ENCODE measurements at regions not wholly inside any gene's neighbourhood (a gene's known extent, or its start where the extent isn't known, plus 50 kb on each side); places are given as distances from the start of the nearest gene placed in this dataset.

GRCh38 chr4:187467224-187467623 is 528.3 kb upstream of the ZFP42 start:
- DNase-seq (ENCODE audit: insufficient read length, low spot score): no peak
- FAIRE-seq: no peak
- no peak for TF ChIP-seq CTCF (IDR thresholded peaks at IDR 0.05; ENCODE audit: insufficient read depth, missing control alignments)

- DNase-seq (ENCODE audit: insufficient read length, low spot score): no peak
- FAIRE-seq: no peak
- no peak for TF ChIP-seq CTCF (IDR thresholded peaks at IDR 0.05; ENCODE audit: insufficient read depth, missing control alignments)
Observed at GRCh38 chr4:187469627-187470026, 525.9 kb upstream of the ZFP42 start.

- DNase-seq (ENCODE audit: insufficient read length, low spot score) (no peak), FAIRE-seq (no peak)
- TF ChIP-seq CTCF (IDR thresholded peaks at IDR 0.05; ENCODE audit: insufficient read depth, missing control alignments): no peak
Observed at GRCh38 chr4:187470061-187470460, 525.5 kb upstream of the ZFP42 start.

DNA sequence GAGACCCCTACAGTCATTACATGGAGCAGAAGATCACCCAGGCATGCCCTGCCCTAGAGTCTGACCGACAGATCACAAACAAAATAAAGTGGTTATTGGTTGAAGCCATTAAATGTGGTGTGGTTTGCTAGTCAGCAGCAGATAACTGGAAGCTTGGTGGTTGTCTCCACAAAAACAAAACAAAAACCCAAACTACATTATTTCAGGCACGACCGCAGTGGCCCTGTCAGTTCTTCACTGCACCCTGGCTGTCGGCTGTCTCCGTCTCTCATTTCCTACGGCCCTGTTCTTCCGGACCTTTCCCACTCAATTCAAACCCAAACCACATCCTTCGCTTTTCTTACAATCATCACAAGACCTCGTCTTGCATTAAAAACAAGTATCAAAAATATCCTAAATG is 521.3 kb upstream of the ZFP42 start:
- TF ChIP-seq CTCF (IDR thresholded peaks at IDR 0.05; ENCODE audit: insufficient read depth, missing control alignments): no peak
- FAIRE-seq (no peak), DNase-seq (ENCODE audit: insufficient read length, low spot score) (no peak)

GRCh38 chr4:187475901-187476300 is 519.7 kb upstream of the ZFP42 start:
- TF ChIP-seq CTCF (IDR thresholded peaks at IDR 0.05; ENCODE audit: insufficient read depth, missing control alignments): no peak
- DNase-seq (ENCODE audit: insufficient read length, low spot score): no peak
- FAIRE-seq: no peak

- DNase-seq (ENCODE audit: insufficient read length, low spot score): no peak
- TF ChIP-seq CTCF (IDR thresholded peaks at IDR 0.05; ENCODE audit: insufficient read depth, missing control alignments): no peak
- no peak for FAIRE-seq
Observed at GRCh38 chr4:187477224-187477623, 518.3 kb upstream of the ZFP42 start.

DNA sequence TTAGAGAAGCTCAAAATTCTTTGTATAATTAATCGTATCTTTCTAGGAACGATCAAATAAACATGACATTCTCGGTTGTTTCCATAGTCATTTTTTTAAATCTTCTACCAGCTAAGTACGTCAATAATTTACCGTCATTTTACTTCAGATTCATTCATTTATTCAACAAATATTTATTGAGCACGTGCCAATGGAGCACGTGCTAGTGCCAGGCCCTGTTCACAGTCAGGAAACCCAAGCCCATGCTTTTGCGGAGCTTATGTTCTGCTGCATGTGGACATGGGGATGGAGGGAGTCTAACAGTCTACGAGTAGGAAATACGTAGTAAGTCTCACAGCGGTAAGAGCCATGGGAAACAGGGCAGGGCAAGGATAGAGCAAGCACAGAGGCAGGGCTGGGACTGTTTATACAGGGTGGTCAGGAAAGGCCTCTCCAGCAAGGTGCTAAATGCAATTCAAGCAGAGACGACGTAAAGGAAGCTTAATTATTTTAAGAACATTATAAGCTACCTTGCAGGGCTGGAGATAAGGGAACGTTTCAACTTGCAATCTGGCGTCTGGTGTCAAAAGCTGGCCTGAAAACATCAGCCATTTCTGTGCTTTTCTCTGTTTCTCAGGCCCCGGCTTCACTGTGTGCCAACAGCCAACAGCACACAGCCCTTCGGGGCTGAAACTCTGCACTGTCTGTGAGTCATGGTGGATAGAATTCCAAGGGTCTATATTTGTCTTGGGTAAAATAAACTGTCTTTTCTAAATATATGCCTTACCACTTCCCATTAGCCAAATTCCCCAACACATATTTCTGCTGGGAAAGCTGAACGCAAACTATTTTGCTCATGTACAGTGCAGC is 517.1 kb upstream of the ZFP42 start:
- no peak for DNase-seq (ENCODE audit: insufficient read length, low spot score)
- FAIRE-seq: no peak
- TF ChIP-seq CTCF (IDR thresholded peaks at IDR 0.05; ENCODE audit: insufficient read depth, missing control alignments): no peak
